HUDEP-2 (cell line): ENCODE measurements at regions not wholly inside any gene's neighbourhood (a gene's known extent, or its start where the extent isn't known, plus 50 kb on each side); places are given as distances from the start of the nearest gene placed in this dataset.

ENCODE experiments used
- DNase-seq, 76 experiments: peaks; one replicate each; lab custom pipeline; 2025; ENCODE audit not compliant: unreplicated experiment in 76 of 76; lab: John Stamatoyannopoulos, UW

DNA sequence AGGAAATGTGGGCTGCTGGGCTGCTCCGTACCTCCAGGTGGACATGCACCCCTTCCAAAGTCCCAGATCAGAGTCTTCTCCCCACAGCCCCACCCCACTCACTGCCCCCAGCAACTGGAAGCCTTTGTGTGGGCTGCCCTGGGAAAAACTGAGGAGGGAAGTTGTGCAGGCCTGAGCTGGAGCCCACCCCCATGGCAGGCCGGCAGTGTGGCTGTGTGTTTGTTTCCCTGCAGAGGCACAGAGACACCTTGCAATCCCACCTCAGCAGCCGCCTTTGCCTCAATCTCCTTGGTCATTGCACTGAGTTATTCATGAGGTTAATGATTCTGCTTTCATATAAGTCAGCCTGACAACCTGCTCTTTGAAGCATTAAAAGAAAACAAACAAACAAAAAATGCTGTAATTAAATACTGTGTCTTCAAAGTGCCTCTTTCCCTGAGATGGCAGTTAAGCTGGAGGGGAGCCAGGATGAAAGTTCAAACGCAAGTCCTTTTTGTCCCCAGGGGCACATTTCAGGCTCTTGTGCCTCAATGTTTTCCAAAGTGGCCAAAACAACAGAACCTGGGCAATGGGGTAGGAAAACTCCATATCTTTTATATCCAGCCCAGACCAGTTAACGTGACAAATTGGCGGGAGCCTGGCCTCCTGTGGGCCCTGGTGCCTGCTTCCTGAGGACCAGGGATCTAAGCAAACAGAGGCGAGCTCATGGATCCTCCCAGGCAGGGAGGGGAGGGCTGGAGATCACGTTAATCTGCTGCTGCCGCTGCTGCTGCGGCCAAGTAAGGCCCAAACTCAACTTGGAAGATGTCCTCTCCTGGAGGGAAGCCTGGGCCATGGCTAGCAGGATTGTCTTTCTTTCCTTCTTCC, 51.9 kb upstream of the TSPAN11 start:
- no peak for DNase-seq

DNA sequence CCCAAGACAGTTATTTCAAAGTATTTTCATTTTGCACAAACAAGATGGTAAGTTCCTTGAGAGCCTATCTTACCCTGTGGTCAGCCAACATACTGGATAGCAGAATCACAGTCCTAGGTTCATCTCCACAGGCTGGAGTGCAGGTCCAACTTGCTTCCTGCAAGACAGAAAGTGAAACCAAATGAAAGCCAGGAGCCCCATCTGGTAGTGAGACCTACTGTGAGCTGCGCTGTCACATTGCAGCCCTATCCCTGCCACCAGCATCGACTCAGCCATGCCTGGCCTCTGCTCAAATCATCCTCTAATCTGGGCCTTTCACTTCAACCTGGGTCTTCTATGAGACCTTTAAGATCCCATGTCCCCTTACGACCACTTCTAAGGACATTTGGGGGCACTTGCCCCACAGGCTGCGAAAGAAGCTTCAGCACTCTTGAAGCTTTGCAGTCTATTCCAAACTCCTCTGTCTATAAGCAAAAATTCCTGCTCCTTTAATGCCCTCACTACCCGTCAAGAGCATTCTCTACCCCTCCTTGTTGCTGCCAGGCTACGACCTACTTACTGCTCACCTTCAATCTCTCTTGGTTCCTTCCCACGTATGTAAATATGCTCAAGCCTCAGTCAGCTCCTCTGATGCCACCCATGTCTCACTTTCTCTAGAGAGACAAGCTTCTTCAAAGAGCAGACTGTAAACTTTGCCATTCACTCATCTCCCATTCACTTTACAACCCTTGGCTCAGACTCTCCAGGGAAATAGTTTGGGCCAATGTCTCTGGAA, 55.9 kb upstream of the TSPAN11 start:
- no peak for DNase-seq

DNA sequence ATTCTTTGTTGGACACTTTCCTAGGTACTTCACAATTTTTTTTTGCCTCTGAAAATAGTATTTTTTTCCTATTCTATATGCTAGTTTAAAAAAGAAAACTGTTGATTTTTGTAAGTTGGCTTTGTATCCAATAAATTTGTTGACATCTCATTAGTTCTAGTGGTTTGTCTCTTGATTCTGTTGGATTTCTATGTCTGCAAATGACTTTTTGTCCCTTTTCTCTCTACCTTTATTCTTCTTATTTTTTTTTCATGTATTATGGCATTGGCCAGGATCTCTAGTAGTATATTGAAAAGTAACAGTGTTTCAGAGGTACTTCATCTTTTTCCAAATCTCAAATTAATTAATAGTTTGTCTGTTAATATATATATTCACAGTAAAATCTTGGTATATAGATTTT, 59.1 kb upstream of the TSPAN11 start:
- DNase-seq: no peak

DNA sequence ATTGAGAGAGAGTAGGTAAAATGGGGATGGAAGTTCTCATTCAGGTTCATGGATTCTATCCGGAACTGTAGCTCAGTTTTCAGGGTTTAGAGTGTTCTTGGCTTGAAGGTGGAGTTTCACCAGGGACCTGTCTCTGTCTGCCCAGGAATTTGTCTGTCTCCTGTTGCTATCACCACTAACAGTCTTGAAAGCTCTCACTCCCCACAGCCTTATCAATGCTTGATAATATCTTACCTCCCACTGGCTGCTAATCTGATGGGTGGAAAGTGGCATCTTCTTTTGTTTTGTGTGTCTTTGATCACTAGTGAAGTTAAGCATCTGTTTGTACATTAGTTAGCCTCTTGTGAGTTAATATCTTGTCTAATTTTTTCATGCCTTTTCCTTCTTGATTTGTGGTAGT, 60.3 kb upstream of the TSPAN11 start:
- DNase-seq: no peak

DNA sequence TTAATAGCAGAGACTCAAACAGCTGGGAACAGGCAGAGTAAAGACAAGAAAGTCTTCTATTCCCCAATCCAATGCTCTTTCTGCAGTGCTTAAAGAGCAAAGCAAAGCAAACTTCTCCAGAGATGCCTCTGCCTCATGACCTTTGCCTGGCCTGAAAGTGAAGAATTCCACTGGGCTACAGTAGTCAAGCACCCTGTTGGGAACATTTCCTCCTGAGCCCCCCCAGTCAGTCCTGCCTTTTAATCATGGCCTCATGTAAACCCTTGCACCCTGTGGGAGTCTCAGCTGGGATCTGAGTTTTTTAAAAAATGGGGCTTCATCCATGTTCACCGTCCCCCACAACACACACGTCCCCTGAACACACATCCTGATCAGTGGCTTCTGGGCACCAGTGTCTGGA, 62.7 kb upstream of the TSPAN11 start:
- no peak for DNase-seq

DNA sequence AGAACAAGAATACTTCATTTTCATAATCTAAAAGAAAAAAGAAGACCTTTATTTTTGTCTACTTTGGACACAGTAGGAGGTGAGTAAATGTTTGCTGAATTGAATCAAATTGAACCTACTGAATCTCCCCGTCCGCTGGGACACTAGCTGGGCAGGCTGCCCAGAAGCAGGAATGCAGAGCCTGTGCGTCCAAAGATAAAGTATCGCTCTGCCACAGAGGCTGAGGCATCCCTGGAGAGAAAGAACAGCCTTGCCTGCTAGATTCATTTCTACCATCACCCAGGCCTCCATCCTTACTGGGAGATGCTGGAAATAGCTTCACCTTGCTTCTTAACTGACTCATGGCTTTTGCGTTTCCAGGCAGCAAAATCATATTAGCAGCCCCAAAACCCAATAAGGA, 64.1 kb upstream of the TSPAN11 start:
- peak in 48 of 76 experiments; percentile 1 to 75 (median 38) for DNase-seq

DNA sequence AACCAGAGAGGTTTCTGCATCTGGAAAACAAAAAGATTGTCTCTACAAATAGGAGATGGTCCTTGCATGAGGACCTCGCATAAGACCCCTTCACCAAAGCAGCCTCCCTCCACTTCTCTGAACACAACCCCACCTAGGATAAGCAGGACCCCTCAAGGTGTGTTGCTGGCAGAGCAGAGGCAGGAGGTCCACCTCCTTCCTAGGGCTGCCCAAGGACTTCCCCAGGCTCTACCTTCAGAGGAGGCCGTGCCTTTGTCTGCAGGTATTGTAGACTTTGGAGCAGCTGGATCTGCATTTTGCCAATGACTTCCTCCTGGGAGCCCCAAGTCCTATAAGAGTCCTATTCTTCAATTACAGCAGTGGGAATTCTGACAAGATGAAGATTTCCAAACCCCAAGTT, 67.3 kb upstream of the TSPAN11 start:
- DNase-seq: no peak

DNA sequence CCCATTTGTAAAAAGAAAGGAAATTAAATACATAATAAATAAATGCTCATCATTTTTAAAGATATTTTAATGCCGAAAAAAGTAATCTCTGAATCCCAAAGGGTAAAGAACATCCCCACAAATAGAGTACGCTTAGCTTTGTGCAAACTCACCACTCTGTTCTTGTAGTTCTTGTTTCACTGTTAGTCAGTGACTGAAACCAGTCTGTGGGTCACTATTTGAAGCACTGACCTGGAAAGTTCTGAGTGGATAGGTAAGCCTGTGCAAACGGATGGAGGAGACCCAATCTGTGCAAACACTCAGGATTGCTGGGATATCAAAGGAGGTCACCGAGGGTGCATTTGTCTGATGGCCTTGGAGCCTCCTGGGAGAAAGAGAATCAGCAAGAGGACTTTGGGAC, 68.1 kb upstream of the TSPAN11 start:
- DNase-seq: no peak

DNA sequence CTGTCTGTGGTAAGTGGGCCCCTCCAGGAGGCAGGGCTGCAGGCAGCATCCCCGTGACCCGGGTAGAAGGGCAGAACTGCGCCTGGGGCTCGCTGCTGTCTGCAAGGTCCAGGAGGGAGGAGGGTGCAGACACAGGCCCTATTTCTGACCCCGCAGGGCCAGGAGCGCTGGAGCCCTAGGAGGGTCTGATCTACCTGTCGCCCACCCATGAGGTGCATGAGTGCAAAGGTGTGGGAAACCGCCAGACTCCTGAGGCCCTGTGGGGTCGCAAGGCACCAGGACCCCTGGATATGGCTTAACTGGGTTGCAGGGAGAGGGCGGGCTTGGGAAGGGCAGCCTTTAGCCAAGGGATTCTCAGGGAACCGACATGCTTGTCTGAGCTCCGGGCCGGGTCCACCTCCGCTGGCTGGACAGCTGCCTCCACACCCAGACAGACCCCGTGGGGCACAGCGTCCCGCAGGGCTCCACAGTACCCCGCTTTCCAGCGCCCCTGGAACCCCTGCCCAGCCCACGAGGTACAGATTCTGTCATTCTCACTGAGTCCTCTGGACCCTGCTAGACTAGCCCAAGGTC, 72.9 kb upstream of the TSPAN11 start:
- DNase-seq: no peak

DNA sequence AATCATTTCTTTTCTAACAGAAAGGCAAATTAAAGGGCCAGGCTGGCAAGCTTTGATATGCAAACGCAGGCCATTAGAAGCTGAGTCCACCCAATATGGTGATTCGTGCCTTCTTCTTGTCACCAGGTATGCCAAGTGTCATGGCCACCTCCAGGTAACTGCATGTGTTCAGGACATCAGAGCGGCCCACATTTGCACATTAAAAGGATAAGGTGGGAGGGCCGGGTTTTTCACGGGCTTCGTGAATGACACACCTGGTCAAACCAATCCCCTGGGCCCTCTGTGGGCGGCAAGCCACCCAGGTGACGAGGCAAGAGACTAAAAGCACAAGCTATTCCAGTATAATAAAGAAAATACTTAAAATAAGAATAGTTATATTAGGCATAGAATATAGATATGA, 75.9 kb upstream of the TSPAN11 start:
- DNase-seq: no peak

DNA sequence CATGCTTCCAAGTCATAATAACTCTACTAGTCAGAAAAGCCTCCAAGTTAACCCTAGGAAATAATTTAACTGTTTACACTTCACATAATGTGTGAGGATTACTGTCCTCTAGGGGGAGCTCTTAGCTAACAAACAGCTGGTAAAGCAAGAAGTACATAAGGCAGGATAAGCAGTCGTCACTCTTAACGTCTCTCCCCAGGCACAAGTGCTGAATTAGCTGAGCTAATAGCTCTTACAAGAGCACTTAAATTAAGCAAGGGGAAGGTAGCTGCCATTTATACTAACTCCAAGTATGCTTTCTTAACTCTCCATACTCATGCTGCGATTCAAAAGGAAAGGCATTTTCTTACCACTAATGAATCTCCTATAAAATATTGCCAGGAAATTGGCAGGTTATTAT, 79.3 kb upstream of the TSPAN11 start:
- DNase-seq: peak in 40 of 76 experiments; percentile 5 to 76 (median 56)

DNA sequence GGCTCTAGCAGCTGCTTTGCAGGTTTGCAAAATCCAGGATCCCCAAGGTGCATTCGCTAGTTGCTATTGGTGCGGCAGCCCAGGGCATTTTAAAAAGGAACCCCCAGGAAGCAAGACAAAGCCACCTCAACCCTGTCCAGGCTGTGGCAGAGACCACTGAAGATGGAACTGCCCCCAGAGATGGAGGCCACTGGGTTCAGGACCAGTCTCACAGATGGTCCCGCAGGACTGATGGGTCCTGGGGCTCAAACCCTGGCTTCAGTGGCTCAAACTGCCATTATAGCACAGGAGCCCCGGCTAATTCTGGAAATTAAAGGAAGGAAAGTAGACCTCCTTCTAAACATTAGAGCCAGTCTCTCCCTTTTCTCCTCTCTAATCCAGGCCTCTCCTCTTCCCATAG, 79.8 kb upstream of the TSPAN11 start:
- DNase-seq: no peak

DNA sequence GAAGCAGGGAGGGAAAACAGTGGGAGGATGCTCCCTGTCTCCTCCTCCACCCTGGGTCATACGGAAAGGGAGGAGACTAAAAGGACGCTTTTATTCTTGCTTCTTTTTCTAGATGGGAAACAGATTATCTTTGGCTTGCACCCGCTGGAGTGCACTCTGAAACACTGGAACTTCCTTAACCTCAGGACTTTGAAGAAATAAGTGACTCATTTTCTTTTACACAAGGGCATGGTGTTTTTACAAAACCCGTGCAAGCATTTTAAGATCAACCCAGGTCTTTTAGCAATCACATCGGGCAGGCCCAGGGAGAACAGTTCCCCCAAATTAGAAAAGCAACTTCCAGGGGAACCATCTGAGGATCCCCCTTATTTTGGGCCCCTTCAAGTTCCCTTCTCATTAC, 80.9 kb upstream of the TSPAN11 start:
- DNase-seq: no peak

DNA sequence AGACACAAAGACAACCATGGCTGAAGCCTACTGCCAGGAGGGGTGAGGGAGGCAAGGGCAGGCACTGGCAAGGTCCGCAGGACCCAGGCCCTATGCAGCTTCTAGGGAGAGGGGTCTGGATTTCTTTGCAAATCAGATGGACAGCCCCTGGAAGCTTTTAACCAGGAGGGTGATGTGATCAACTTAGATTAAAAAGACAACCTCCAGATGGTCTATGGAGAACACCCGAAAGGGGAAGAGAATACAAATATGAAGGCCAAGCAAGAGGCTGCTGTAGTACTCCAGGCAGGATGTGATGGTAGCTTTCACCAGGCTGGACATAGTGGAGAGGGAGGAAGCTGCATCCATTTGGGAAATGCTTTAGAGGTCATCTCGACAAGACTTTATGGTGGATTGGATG, 83.3 kb upstream of the TSPAN11 start:
- no peak for DNase-seq

DNA sequence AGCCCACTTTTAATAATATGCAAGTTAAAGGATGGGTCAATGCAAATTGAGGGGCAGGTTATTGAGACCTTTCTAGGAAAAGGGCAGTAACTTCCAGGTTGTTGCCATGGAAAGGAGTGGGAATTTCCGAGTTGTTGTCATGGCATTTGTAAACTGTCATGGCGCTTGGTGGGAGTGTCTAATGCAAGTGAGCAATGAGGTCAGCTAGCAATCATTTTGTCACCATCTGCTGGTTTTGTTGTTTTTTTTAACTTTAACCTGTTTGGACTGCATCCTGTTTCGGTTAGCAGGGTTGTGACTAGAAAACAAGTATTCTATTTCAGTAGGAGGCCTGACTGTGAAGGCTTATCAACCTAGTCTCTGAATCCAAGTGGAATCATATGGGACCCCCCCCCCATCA, 85.8 kb upstream of the TSPAN11 start:
- no peak for DNase-seq

DNA sequence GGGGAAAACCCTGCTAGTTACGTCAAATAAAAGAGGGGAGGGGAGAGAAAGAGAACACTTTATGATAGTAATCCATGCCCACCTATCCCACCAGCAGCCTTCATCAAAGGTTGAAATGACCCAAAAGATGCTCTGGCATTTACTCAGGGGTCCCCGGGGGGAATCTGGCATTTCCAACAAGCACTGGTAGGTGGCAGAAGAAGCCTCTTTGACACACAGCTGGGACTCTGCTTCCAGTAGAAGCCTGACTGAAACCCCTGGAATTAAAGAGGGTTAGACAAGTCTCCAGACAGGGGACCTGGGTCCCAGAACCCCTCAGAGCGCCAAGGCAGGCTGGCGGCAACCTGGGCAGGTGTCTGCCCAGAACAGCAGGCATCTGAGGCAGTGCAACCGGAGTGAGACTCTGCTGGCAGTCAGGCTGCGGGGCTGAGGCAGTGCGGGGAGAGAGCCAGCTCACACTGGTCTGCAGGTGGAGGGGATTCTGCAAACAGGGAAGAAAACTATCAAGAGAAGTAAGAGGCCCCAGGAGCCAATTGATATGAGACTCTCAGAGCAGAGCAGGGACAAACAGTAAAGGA, 85.0 kb upstream of the CAPRIN2 start:
- DNase-seq: no peak

DNA sequence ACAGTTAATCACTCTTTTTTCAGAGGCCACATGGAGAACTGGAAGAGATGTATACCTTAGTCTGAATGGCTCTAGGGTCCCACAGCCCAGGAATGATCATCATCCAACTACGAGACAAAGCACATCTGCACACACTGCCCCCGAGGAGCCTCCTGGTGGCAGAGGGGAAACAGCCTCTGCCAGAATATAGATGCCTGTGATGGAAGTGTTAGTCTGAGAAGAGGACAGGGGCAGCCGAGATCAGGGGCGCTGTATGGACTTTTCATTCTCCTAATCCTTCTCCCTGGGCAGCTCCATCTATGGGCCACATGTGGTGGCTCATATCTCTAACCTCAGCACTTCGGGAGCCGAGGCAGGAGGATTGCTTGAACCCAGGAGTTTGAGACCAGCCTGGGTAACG, 82.8 kb upstream of the CAPRIN2 start:
- DNase-seq: no peak

DNA sequence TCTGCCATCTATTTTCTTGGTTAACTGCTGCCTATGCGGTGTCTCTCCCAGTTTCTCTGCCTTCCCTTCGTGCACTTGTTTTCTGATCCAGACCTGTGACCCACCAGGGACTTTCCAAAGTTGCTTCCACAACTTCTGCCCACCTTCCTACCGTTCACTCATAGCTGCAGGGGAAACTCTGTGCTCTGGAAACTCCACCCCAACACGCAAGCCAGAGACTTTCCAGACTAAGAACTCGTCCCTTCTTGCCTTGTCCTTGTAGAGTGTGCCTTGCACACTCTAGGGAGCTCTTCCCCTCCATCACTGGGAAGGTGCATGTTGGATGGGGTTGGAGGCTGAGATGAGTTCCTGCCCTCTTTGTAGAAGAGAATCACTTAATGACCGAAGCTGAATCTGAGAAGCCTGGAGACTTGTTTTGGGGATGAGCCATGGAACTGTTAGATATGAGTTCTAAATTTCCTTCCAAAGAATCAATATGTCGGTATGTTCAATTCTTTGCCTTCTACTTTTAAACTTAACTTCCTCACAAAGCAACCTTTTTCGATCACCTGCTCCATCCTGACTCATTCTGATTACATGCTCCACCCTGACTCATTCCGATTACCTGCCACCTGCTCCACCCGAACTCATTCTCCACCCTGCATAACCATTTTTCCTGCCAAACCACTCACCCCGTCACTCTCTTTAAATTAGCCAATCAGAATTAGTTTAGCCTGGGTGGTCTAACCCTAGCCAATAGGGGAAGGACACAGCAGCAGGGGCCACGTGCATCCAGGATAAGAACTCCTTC, 82.1 kb upstream of the CAPRIN2 start:
- no peak for DNase-seq

DNA sequence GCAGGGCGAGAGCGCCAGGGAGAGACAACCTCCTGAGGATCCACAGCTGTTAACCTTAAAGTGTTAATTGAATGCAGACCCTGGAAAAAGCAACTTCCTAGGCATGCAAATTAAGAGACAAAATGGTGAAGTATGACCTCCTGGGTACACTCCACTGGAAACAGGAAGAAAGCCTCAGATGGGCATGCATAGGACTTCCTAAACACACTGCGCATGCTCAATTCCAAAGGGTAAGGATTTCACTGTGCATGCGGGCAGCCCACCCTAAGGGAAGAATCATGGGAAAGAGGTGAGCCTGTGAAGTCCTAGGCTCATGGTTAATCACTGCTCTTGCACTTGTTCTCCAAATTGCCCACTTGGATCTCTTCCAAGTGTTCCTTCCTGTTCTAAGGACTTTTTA, 80.5 kb upstream of the CAPRIN2 start:
- no peak for DNase-seq

DNA sequence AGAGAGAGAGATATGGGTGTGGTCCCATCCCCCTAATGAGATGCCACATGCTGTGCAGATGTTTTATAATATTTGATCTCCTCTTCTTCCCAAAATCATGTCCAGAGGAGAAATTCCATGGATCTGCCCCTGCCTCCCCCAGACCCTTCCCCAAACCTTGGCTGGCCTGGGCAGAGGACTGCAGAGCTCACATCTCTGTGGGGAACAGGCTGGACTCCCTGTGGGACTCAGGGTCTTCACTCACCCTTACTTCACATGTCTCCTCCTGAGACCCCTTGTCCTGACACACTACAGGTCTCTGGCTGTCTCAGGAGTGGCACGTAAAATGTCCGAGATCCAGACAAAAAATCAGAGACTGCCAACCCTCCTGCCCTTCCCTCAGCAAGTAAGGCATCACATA, 76.0 kb upstream of the CAPRIN2 start:
- no peak for DNase-seq

DNA sequence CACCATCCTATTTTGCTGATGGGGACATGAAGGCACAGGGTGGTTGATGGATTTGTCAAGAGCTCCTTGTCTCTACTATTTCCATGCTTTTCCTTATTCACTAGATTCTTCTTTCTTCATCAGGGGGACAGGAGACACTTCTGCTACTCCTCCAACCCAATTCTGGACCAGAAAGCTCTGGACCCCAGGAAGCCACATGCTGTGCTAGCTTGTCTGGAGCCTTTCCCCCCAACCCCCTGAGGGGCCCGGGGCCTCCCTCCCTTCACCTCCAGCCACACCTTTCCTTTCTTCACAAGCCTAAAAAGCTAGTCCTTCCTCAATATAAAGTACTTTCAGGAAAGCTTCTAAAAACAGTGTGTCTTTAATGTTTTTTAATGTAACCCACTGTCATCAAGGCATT, 75.1 kb upstream of the CAPRIN2 start:
- DNase-seq: no peak
